Keratinocyte (primary cell): ENCODE measurements at regions not wholly inside any gene's neighbourhood (a gene's known extent, or its start where the extent isn't known, plus 50 kb on each side); places are given as distances from the start of the nearest gene placed in this dataset.

Source experiments
- EZH2 ChIP-seq: IDR thresholded peaks from one replicate; pipeline ENCODE4 v1.6.1; 2012; ENCODE audit warnings: inconsistent platforms, mild to moderate bottlenecking, low read length, moderate library complexity
- TF ChIP-seq, protein P1 (sequence below), 3 experiments: IDR thresholded peaks in 1 of 3; conservative IDR thresholded peaks in 1 of 3; optimal IDR thresholded peaks in 1 of 3; 2 replicates in 2 of 3; 3 replicates in 1 of 3; pipeline versions ENCODE3 to v1.5.1; 2011; ENCODE audit warnings: low read length in 3 of 3, mild to moderate bottlenecking in 3 of 3, moderate library complexity in 2 of 3, control low read depth in 1 of 3, inconsistent platforms in 1 of 3; ENCODE audit not compliant: insufficient read depth in 2 of 3; ENCODE audit errors: extremely low read depth in 1 of 3

DNA sequence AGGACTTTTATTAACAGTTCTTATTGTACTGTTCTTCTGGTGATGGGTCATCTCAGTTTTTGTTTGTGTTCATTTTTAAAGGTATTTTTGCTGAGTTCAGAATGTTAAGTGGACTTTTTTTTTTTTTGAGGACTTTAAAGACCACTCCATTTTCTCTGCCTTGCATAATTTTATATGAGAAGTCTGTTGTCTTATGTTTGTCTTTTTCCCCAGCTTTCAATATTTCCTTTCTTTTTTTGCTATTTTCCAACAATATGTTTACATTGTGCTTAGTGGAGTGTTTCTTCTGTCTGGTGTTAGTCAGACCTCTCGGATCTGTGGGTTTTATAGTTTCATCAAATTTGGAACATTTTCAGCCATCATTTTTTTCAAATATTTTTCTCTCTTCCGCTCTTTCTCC, 290.0 kb upstream of the TNRC6C start:
- TF ChIP-seq, protein P1, sequence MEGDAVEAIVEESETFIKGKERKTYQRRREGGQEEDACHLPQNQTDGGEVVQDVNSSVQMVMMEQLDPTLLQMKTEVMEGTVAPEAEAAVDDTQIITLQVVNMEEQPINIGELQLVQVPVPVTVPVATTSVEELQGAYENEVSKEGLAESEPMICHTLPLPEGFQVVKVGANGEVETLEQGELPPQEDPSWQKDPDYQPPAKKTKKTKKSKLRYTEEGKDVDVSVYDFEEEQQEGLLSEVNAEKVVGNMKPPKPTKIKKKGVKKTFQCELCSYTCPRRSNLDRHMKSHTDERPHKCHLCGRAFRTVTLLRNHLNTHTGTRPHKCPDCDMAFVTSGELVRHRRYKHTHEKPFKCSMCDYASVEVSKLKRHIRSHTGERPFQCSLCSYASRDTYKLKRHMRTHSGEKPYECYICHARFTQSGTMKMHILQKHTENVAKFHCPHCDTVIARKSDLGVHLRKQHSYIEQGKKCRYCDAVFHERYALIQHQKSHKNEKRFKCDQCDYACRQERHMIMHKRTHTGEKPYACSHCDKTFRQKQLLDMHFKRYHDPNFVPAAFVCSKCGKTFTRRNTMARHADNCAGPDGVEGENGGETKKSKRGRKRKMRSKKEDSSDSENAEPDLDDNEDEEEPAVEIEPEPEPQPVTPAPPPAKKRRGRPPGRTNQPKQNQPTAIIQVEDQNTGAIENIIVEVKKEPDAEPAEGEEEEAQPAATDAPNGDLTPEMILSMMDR (optimal IDR thresholded peaks at IDR 0.05 in 1 of 3, IDR thresholded peaks at IDR 0.05 in 1 of 3, conservative IDR thresholded peaks at IDR 0.05 in 1 of 3; ENCODE audit: extremely low read depth in 1 of 3, insufficient read depth in 2 of 3, low read length in 3 of 3) = no peak
- no peak for TF ChIP-seq EZH2
